ENCODE measurements at regions not wholly inside any gene's neighbourhood (a gene's known extent, or its start where the extent isn't known, plus 50 kb on each side); places are given as distances from the start of the nearest gene placed in this dataset.

GRCh38 chr22:48695251-48695650 is 1132.4 kb downstream of the BRD1 start:
- TF ChIP-seq CTCF (conservative IDR thresholded peaks at IDR 0.05; ENCODE audit: low read length) (no peak), EZH2phosphoT487 (IDR thresholded peaks at IDR 0.05; ENCODE audit: borderline replicate concordance) (no peak)
